ENCODE measurements at regions not wholly inside any gene's neighbourhood (a gene's known extent, or its start where the extent isn't known, plus 50 kb on each side); places are given as distances from the start of the nearest gene placed in this dataset.
"Not testable (repeated sequence)": the region's sequence is repeated elsewhere in the genome, so short reads cannot be mapped to it uniquely, and the experiment has no call there.

GRCh38 chr4:10223782-10224181 is 107.2 kb upstream of the WDR1 start:
- 100% methylated on average over 3 of the region's 3 CpGs for WGBS
- no peak for DNase-seq (ENCODE audit: low spot score)
- no peak overlapping the region for H3K4me3 ChIP-seq
- H3K36me3 ChIP-seq, result no peaks in the 10 kb centered on the region
- no peak overlapping the region for H3K27ac ChIP-seq
- no peaks in the 10 kb centered on the region for H3K4me1 ChIP-seq (replicated peaks)
- no peak for TF ChIP-seq POLR2A (IDR thresholded peaks at IDR 0.05)
- TF ChIP-seq POLR2AphosphoS5 (IDR thresholded peaks at IDR 0.05), result no peak
- no peak for TF ChIP-seq CTCF (IDR thresholded peaks at IDR 0.05)
- H3K9me3 ChIP-seq, result no peaks in the 10 kb centered on the region
- intact Hi-C loops (cut with DNase I), result no loop called here
- no peaks in the 10 kb centered on the region for H3K27me3 ChIP-seq (replicated peaks; ENCODE audit: insufficient read depth)

- H3K4me1 ChIP-seq (replicated peaks); H3K27me3 ChIP-seq (replicated peaks; ENCODE audit: insufficient read depth); intact Hi-C loops (cut with DNase I); H3K9me3 ChIP-seq; H3K4me3 ChIP-seq; H3K36me3 ChIP-seq; DNase-seq (ENCODE audit: low spot score); H3K27ac ChIP-seq: not testable (repeated sequence)
- WGBS, result 49% methylated on average over 3 of the region's 3 CpGs
These were observed 96.9 kb upstream of the WDR1 start for GRCh38 chr4:10213481-10213880.

- Histone ChIP-seq H3K27ac (no peak overlapping the region), H3K9me3 (no peaks in the 10 kb centered on the region), H3K36me3 (no peaks in the 10 kb centered on the region), H3K4me1 (replicated peaks) (no peaks in the 10 kb centered on the region), H3K27me3 (replicated peaks; ENCODE audit: insufficient read depth) (no peaks in the 10 kb centered on the region), H3K4me3 (no peak overlapping the region)
- DNase-seq (ENCODE audit: low spot score), result no peak
- WGBS, result 71% methylated on average over 3 of the region's 3 CpGs
- intact Hi-C loops (cut with DNase I), result no loop called here
- TF ChIP-seq CTCF (IDR thresholded peaks at IDR 0.05) (no peak), POLR2A (IDR thresholded peaks at IDR 0.05) (no peak), POLR2AphosphoS5 (IDR thresholded peaks at IDR 0.05) (no peak)
These were observed 96.3 kb upstream of the WDR1 start for GRCh38 chr4:10212901-10213300.

- no peak overlapping the region for H3K4me3 ChIP-seq
- H3K27me3 ChIP-seq (replicated peaks; ENCODE audit: insufficient read depth), result no peaks in the 10 kb centered on the region
- 77% methylated on average over 2 of the region's 2 CpGs for WGBS
- TF ChIP-seq POLR2AphosphoS5 (IDR thresholded peaks at IDR 0.05) (no peak), POLR2A (IDR thresholded peaks at IDR 0.05) (no peak), CTCF (IDR thresholded peaks at IDR 0.05) (no peak)
- no peaks in the 10 kb centered on the region for H3K9me3 ChIP-seq
- DNase-seq (ENCODE audit: low spot score), result no peak
- intact Hi-C loops (cut with DNase I), result no loop called here
- H3K4me1 ChIP-seq (replicated peaks), result no peaks in the 10 kb centered on the region
- no peak overlapping the region for H3K27ac ChIP-seq
- no peaks in the 10 kb centered on the region for H3K36me3 ChIP-seq
These were observed 95.8 kb upstream of the WDR1 start for GRCh38 chr4:10212400-10212799.

- intact Hi-C loops (cut with DNase I), result no loop called here
- H3K9me3 ChIP-seq, result no peaks in the 10 kb centered on the region
- no peaks in the 10 kb centered on the region for H3K36me3 ChIP-seq
- no peak for DNase-seq (ENCODE audit: low spot score)
- no peaks in the 10 kb centered on the region for H3K27me3 ChIP-seq (replicated peaks; ENCODE audit: insufficient read depth)
- H3K4me1 ChIP-seq (replicated peaks), result no peaks in the 10 kb centered on the region
- no peak overlapping the region for H3K4me3 ChIP-seq
- H3K27ac ChIP-seq, result no peak overlapping the region
- TF ChIP-seq POLR2AphosphoS5 (IDR thresholded peaks at IDR 0.05), result no peak
- TF ChIP-seq CTCF (IDR thresholded peaks at IDR 0.05), result no peak
- TF ChIP-seq POLR2A (IDR thresholded peaks at IDR 0.05), result no peak
- 69% methylated on average over 4 of the region's 4 CpGs for WGBS
These were observed 90.5 kb upstream of the WDR1 start for GRCh38 chr4:10207116-10207515.

Data from prostate gland (tissue), 2 donors.